HS-27A (cell line): ENCODE measurements at regions not wholly inside any gene's neighbourhood (a gene's known extent, or its start where the extent isn't known, plus 50 kb on each side); places are given as distances from the start of the nearest gene placed in this dataset.
A peak's percentile ranks its signal among the peaks of the same experiment; 100 is the strongest.
"Not testable (repeated sequence)": the region's sequence is repeated elsewhere in the genome, so short reads cannot be mapped to it uniquely, and the experiment has no call there.

Experiments used
- DNase-seq: peaks from one replicate; pipeline ENCODE4 v3.0.0-alpha.2; 2012; ENCODE audit warnings: low read depth, missing footprints

DNA sequence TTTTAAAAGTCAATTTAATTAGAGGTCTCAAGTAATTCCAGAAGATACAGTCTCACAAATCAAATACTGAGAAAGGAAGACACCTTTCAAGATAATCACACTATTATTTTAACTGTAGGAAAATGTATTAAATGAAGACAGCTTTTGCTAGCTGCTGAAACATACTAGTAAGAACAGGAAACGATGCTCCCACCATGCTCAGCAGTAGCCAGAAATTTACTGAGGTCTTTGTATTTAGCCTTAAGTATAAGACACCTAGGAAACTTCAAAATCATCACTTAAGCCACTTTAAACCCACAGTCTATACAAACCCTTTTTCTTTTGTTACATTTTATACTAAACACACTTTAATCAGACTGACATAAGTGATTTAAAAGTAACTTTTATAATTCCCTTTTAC, 72.7 kb upstream of the NPIPB12 start:
- not testable (repeated sequence) for DNase-seq

DNA sequence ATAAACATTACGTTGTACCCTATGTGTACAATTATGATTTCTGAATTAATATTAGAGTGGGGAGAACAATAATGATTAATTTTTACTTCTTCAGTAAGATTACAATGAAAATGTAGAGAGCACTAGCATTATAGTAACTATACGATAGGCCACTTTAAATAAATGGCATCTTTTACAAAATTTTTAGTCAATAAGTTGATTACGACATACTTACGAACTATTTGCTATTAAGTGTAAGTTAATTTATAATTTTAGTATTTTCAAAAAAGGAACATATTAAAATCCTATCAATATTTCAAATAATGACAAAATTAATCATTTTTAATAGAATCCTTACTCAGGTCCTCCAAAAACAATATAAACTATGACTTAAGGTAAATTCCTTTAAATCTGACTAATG, 75.6 kb upstream of the NPIPB12 start:
- not testable (repeated sequence) for DNase-seq

DNA sequence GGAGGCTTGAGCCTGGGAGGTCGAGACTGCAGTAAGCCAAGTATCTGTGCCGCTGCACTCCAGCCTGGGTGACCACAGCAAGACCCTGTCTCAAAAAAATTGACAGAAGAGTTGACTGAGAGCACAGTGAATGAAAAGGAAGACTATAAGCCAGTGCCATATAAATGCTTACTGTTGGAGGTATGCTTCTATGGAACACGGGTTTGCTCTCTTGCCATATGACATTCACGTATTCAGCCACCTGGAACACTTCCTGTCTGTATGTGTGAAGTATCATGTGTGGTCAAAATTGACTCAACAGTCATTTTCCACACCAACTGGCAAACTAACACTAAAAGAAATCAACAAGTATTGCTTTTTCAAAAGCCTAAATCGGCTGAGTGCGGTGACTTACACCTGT, 71.1 kb upstream of the SPN start:
- not testable (repeated sequence) for DNase-seq

DNA sequence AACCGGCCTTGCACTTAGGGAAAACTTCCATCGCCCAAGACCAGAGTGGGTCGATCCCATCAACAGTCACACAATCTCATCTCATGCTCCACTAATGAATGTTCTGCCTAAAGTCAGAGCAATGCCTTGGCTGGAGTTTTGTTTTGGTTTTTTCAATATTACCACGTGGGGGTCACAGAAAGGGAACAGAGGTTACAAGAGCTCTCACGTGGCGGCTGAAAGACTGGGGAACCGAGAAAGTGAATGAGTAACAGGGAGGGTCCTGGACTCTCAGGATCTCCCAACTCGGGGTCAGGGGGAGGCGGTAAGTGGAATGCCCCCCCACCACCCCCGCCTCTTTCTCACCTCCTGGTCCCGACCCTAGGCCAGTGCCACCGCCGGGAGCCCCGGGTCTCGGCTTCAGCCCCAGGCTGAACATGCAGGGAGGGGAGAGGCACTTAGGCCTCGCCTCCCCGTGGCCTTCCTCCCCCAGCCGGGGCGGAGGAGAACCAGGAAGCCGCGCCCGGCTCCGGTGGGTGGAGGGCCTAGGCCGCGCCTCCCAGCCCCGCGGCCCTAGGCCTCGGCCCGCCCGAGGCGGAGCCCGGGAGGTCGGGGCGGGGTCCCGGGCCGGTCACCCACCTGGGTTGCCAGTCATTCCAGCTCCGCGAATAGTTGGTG, 68.7 kb upstream of the SPN start:
- DNase-seq, result not testable (repeated sequence)

DNA sequence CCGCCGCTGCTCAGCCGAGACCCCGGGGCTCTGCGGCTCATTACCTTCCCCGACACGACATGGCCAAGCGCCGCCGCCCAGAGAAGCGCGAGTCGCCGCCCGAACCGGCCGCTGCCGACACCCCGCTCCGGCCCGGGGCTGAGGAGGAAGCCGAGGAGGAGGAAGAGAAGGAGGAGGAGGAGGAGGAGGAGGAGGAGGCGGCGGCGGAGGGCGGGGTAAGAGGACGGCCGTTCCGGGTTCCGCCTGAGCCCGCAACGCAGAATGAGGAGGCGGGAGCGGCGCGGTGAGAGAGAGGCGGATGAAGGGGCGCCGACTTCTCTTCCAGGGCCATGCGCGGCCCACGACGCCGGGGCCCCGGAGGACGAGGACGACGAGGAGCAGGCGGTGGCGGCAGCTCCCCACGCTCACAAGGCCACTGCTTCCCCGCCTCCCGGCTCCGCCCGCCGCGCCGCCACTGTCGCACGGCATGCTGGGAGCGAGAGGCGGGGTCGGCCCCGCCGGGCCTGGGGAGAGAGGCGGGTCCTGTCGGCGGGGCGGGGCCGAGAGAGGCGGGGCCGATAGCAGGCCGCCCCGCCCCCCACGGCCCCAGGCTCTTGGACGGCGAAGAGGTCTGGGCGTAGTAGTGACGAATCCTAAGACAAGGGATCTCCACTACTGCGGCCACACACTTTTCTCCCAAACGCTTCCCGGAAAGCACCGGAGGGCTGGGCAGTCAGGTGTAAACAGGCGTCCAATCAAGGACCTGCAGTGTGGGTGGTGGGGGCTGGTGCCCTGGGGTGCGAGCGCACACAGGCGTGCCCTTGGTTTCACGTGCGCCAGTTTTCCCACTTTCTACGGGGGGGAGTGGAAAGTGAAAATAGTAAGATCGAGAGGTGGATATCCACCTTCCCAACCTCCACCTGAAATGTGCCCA, 67.9 kb upstream of the SPN start:
- peak; percentile 33 for DNase-seq

DNA sequence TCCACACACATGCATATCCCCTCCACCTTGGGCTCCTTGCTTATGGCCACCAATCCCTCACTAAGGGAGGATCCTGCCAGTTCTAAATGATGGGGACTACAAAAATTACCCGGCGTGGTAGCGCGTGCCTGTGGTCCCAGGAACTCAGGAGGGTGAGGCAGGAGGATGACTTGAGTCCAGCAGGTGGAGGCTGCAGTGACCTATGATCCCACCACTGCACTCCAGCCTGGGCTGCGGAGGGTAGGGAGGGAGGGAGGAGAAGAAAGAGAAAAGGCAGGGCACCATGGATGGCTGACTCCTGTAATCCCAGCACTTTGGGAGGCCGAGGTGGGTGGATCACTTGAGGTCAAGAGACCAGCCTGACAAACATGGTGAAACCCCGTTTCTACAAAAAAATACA, 66.0 kb upstream of the SPN start:
- not testable (repeated sequence) for DNase-seq

DNA sequence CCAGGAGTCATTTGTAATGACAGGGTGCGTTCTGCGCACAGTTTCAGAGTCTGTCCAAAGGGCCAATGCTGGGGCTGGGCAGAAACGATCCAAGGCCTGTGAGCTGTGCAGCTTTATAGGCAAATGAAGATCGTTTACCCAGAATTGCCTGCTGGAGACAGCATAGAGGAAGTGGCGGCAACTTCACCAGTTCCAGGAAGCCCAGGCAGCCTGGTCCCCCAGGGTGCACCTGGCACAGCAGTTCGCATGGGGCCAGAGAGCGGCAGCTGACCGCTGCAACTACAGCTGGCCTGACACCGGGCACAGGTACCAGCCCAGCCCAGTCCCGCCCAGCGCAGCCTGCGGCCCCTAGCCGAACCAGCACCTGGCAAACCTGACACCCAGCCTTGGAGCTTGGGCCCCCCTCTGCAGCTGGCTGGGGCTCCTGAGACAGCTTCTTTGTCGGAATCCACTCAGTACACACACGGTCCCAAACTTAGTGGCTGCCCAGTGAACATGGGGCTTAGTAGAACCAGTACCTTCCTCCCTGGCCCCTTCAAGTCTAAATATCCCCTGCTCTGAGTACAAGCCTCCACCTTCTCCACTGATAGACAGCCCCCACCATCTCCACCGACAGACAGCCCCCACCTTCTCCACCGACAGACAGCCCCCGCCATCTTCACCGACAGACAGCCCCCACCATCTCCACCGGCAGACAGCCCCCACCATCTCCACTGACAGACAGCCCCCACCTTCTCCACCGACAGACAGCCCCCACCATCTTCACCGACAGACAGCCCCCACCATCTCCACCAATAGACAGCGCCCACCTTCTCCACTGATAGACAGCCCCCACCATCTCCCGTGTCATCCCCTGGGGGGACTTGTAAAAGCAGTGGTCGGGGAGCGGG, 62.7 kb upstream of the SPN start:
- not testable (repeated sequence) for DNase-seq

DNA sequence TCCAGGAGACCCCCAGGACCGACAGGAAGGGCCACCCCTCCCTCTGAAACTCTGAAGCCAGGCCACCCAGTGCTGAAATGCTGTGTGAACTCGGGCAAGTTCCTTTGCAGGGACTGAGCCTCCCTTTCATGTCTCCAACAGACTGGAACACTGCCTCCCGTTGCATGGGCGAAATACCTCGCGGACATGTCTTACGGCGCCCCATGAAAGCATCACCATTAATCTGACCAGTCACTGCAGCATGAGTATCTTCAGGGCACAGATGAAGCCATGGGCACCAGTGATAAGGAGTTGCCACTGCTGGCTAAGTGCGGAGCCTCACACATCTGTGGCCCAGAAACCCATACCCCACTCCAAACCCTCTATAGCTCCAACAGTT, 60.8 kb upstream of the SPN start:
- DNase-seq, result not testable (repeated sequence)

DNA sequence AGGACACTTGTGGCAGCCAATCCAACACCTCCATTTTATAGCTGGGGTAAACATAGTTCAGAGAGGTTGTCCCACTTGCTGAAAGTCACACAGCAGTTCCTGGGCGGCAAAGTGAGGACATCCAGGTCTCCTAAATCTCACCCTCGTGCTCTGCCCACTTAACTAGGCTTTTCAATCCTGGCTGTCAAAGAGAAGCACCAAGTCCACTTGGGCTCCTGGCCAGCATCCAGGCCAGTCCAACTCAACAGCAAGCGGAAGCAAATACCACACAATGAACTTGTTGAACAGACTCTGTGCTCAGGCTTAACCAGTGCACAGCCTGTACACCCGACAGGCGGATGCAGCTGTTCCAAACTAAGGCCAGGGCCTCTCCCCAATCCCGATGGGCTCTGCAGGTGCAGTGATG, 60.4 kb upstream of the SPN start:
- not testable (repeated sequence) for DNase-seq

DNA sequence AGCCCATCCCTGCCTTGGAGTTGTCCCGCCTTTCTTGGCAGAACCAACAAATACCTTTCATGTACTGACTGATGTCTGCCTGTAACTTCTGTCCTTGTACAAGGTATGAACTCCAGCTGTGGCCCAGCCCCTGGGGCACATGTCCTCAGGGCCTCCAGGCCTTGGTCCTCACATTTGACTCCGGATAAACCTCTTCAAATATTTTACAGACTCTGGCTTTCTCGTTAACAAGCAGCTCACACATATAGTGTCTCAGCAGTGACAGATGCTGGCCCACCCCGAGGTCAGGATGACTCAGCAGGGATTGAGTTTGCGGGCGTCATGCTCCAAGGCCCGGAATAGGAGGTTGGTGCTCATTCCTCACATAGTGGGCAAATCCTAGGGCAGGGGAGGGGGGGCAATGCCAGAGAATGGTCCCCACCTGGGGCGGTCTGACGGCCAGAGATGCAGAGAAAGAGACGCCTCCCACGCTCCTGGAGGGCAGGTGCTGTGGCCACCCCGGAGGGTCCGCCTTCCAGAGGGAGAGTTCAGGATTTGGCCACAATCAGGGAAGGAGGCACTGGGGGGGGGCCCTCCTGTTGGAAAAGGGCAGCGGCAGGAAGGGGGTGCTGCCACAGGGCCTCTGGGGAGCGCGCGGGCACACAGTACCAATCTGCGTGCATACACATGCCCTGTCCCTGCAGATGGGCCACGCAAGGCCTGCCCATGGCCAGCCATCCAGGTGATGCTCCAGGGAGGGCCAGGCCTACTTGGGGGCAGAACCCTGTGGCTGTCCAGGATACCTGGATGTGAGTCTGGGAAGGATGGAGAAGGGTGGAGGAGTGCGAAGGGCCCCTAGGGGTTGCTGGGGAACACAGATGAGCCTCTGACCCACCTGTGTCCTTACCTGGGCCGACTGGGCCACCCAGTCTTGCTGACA, 58.2 kb upstream of the SPN start:
- peak; percentile 42 for DNase-seq

DNA sequence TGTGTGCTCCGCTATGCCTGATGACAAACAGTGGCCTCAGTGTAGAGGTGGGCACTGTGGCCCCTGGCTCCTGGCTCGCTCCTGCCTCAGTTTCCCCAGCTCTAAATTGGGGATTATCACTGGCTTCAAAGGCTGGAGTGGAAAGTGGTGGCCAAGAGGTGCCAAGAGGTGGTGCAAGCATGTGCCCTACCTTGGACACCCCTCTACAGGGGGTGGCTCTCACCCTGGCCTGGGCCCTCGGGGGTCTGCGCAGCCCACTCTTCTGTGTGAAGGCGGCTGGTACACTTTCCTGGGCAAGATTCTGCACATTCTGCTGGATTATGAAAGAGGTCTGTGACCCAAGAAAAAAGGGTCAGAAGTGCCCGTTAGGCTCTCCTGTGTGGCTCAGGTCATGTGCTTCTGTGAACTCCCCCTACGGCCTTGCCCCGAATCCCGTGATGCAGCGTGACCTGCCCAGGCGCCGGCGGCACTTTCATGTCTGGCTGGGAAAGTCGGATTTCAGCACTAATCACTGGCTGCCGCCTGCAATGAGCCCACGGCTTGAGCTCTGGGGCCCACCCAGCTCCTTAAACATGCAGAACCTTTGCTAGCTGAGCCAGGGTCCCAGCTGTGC, 57.3 kb upstream of the SPN start:
- DNase-seq, result not testable (repeated sequence)

DNA sequence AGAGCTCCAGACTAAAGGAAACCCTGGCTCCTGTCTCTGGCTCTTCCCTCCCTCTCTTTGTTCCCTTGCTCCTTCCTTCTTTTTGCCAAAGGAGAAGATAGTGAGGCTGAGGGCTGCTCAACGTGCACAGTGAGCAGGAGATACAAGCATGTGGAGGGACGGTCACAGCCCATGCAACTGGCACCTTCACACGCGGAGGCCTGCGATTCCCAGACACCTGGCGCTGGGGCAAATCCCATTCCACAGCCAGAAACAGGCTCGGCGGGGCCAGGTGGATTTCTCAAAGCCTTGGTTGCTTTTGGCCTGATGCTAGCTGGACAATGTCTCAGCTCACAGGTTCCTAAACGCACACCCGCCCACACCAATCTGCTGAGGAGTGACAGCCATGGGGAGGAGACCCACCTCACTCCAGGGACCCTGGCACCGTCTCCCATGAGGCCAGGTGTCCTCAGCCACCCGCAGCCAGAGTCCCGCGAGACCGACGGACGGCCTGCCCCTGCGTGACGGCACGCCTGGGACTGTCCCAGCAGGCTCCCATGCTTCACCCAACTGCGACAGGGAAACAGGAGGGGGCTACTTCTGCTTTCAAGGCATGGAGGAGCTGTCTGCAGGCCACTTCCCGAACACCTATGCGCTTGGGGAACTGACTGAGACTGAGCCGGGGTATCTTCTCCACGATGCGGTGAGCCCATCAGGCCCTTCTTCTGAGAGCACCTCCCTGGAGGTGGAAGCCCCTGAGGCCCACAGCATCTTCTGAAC, 56.2 kb upstream of the SPN start:
- DNase-seq, result not testable (repeated sequence)

DNA sequence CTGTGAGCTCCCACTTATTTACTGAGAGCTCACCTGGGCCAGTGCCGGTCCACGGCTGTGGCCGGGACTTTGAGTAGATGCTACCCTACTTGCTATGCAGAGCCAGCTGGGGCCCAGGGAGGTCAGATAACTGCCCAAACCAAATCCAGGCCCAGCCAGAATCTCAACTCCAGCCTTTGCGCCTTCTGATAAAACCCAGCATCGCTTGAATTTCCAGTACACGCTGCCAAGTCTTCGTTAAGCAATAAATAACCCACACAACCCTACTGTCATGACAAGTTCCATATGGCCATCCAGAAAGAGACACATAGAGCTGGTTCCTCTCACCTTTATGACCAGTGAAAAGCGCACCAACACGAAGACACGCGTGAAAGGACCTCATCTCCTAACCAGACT, 55.6 kb upstream of the SPN start:
- not testable (repeated sequence) for DNase-seq

DNA sequence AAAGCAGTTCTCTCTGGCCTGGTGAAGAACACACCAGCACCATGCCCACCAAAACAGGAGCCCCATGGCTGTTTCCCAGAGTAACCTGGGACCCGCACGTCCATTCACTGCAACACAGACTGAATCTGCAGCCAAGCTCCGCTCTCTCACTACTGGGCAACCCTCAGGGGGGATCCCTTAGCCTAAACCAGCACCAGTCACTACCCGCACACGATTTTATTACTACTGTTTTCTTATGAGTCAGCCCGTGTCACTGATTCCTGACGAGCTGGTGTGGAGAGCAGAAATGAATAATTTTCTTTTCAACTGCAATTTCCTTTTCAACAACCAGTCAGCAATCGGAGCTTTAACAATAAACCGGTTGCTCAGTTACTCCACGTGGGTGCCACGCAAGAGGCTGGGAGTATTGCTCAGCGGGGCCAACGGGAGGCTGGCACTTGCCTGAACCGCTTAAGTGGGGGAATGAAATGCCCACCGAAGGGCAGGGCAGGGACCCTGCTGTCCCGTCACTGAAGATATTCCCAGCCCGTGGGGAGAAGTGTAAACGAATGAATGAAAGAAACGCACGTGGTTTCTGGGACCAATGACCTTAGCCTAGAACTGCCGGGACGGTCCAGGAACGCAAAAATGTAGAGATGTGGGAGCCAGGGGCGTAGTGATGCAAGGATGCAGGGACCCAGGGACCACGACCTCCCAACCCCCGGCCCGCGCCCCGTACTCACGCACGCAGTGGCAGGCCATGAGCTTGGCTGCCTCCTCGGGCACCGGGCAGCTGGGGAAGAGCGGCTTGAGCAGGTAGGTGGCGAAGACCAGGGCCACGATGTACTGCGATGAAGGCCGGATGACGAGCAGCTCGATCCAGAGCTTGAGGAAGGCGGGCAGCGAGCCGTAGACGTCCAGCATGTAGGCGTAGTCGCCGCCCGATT, 50.4 kb upstream of the SPN start:
- not testable (repeated sequence) for DNase-seq
